Motor neuron (in vitro differentiated cells): ENCODE measurements at regions not wholly inside any gene's neighbourhood (a gene's known extent, or its start where the extent isn't known, plus 50 kb on each side); places are given as distances from the start of the nearest gene placed in this dataset.
"Not testable (repeated sequence)": the region's sequence is repeated elsewhere in the genome, so short reads cannot be mapped to it uniquely, and the experiment has no call there.

Experiments
- ATAC-seq, 8 experiments: fragments of 200-7000 bp; cut with Tn5 transposase; replicated peaks in 6 of 8; 2 replicates each; pipeline ENCODE4 v1.8.0; 2021; ENCODE audit warnings: mild to moderate bottlenecking in 8 of 8, moderate library complexity in 8 of 8
- H3K27ac ChIP-seq, 2 donors: fragments of 250-450 bp; sonication (Bioruptor Pico); 2 replicates each; pipeline ENCODE4 v1.9.0; 2021; ENCODE audit warnings: antibody characterized with exemption in 2 of 2, mild to moderate bottlenecking in 2 of 2, moderate library complexity in 1 of 2
- H3K4me1 ChIP-seq, 2 donors: fragments of 250-450 bp; sonication (Bioruptor Pico); replicated peaks in 1 of 2; 2 replicates each; pipeline ENCODE4 v1.6.1; 2021; ENCODE audit warnings: antibody characterized with exemption in 2 of 2, mild to moderate bottlenecking in 2 of 2, moderate library complexity in 1 of 2
- H3K4me3 ChIP-seq, 5 donors: fragments of 250-450 bp; sonication (Bioruptor Pico); 2 replicates each; pipeline ENCODE4 v1.9.0; 2021; ENCODE audit warnings: antibody characterized with exemption in 5 of 5, mild to moderate bottlenecking in 5 of 5, moderate library complexity in 4 of 5
- WGBS, 10 experiments: fragments of 450-650 bp; shearing (Covaris generic); methylation state at CpG; one replicate each; pipeline ENCODE4 v1.0.0; 2022; 5-methylcytosine and 5-hydroxymethylcytosine counted together
- in situ Hi-C, 9 experiments: fragments of 400-800 bp; cut with MboI; loops; one replicate each; pipeline ENCODE4 v1.15.0; 2021; ENCODE audit warnings: low sequenced_read_pairs in 9 of 9, low pct_unique_long_range_greater_than_20kb in 2 of 9; ENCODE audit not compliant: unreplicated experiment in 9 of 9

DNA sequence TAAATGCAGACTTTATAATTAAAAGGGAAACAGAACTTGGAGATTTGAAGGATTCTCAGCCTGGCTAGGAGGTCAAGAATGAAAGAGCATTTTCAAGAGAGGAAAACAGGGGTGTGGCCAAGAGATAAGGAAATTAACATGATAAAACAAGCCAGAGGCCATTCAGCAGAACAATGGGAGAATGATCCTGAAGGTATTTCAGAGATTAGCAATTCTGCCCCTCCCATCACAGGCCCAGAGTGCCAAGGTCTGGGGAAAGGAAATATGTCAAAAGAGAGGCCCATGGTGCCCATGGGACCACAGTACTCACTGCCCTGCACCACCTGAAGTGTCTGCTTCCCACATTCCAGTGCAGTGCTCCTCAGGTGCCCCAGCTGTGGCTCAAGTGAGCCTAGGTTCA lies 188.5 kb upstream of the STS start:
- in situ Hi-C loops = no loop called here
- peak in 1 of 8 experiments; percentile 39 for ATAC-seq
- Histone ChIP-seq H3K4me3 (no peak overlapping the region), H3K4me1 (no peaks in the 10 kb centered on the region), H3K27ac (no peak overlapping the region)

DNA sequence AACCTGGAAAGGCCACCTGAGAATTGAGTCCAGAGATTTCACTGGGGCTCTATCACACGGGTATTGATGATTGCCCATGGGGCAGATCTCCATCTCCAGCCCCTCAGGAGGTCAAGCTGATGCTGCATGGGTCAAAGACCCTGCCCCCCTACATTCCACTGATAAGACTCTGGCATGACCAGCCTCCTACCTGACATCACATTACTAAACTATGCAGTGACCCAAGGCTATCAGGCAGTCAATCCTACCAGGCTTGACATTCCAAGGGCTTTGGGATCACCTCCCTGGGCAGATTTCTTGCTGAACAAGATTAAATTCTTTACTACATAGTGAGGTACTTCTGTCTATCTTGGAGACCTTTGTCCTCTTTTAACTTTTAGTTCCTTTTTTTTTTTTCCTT lies 192.7 kb upstream of the STS start:
- in situ Hi-C loops = no loop called here
- WGBS, 10 experiments = no CpG with 5 or more reads among the region's 1 CpG
- no peak for ATAC-seq
- no peak overlapping the region for H3K4me3 ChIP-seq
- no peaks in the 10 kb centered on the region for H3K4me1 ChIP-seq
- H3K27ac ChIP-seq = no peak overlapping the region

DNA sequence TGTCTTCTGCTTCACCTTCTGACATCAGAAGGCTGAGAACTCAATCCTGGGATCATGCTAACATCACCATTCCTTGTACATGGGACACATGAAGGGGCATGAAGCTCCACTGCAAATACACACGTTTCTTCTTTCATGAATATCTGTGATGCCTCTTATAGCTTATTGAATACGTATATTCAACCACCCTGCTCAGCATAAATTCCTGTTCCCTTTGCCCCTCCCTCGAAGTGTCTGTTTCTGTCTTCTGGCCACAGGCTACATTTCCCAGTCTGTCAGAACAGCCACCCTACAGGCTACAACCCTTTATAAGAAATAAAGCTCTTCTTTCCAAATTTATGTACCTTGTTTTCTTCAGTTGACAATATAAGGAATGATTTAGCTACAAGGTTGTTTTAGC lies 201.3 kb upstream of the STS start:
- Histone ChIP-seq H3K4me1 (no peaks in the 10 kb centered on the region), H3K27ac (no peak overlapping the region), H3K4me3 (no peak overlapping the region)
- peak in 3 of 8 experiments; percentile 79 to 97 (median 89) for ATAC-seq
- WGBS, 10 experiments = 85% methylated on average over 3 of the region's 3 CpGs; no CpG with 5 or more reads in 9 of the 10 experiments
- in situ Hi-C loops = no loop called here

DNA sequence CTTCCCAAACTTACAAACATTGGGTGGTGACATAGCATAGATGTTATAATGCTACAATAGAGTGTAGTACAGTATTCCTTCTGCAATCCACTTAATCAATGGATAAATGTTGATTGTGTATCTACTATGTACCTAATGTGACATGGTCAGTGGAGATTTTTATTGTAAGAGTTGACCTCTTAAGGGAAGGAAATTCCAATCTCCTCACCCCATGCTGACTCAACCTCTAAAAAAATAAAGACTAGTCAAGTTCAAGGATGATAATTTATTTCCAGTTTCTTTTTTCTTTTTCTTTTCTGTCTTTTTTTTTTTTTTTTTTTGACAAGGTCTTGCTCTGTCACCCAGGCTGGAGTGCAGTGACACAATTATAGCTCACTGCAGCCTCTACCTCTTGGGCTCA lies 206.5 kb upstream of the STS start:
- no peak for ATAC-seq
- Histone ChIP-seq H3K4me3 (no peak overlapping the region), H3K27ac (no peak overlapping the region), H3K4me1 (no peaks in the 10 kb centered on the region)
- in situ Hi-C loops = no loop called here

DNA sequence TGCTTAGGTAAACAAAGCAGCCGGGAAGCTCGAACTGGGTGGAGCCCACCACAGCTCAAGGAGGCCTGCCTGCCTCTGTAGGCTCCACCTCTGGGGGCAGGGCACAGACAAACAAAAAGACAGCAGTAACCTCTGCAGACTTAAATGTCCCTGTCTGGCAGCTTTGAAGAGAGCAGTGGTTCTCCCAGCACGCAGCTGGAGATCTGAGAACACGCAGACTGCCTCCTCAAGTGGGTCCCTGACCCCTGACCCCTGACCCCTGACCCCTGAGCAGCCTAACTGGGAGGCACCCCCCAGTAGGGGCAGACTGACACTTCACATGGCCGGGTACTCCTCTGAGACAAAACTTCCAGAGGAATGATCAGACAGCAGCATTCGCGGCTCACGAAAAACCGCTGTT lies 214.6 kb upstream of the STS start:
- H3K4me3 ChIP-seq = peak overlapping the region in 3 of 5 donors; percentile 27 to 41 (median 33)
- in situ Hi-C loops, ATAC-seq, H3K27ac ChIP-seq: not testable (repeated sequence)
- peaks cover 9 to 14% of the 10 kb centered on the region in 2 donors for H3K4me1 ChIP-seq
- no CpG with 5 or more reads among the region's 9 CpGs for WGBS, 10 experiments

DNA sequence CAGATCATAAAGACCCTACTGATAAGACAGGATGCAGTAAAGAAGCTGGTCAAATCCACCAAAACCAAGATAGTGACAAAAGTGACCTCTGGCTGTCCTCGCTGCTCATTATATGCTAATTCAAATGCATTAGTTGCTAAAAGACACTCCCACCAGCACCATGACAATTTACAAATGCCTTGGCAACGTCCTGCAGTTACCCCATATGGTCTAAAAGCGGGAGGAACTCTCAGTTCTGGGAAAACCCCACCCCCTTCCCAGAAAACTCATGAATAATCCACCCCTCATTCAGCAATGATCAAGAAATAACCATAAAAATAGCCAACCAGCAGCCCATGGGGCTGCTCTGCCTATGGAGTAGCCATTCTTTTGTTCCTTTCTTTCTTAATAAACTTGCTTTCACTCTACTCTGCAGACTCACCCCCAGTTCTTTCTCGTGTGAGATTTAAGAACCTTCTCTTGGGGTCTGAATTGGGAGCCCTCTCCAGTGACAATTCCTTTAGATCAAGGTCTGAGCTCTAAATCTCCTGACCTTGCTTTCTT lies 217.1 kb upstream of the STS start:
- Histone ChIP-seq H3K4me3 (peak overlapping the region in 2 of 5 donors; percentile 33 to 41), H3K27ac (peak overlapping the region in 1 of 2 donors; percentile 66), H3K4me1 (peaks cover 9 to 14% of the 10 kb centered on the region in 2 donors)
- ATAC-seq = peak; percentile 63 to 98 (median 90)
- WGBS, 10 experiments = 0 to 40% (median 9%) methylated on average over 1 to 4 of the region's 4 CpGs; no CpG with 5 or more reads in 5 of the 10 experiments
- in situ Hi-C loops = no loop called here

DNA sequence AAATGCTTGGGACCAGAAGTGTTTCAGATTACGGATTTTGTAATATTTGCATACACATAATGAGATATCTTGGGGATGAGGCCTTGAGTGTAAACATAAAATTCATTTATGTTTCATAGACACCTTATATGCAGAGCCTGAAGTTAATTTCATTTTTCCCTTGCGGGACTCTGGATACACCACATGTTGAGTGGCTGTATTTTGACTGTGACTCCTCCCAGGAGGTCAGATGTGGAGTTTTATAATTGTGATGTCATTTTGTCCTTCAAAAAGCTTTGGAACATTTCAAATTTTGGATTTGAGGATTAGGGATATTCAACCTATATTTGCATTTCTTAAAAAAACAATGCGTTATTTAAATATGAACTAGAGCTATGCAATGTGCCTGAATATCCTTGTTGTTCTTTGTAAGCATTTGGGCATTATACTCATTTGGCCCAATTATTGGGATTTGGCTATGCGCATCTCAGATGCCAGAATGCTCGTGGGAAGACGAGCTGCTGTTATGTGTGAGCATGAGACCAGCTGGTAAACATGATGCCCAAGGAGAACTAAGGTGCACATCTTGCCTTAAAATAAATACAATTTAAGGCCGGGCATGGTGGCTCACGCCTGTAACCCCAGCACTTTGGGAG lies 223.0 kb upstream of the STS start:
- ATAC-seq = peak in 3 of 8 experiments; percentile 76 to 97 (median 79)
- in situ Hi-C loops = no loop called here
- no peak overlapping the region for H3K4me3 ChIP-seq
- H3K4me1 ChIP-seq = peaks cover 0 to under 1% of the 10 kb centered on the region in 2 donors
- H3K27ac ChIP-seq = no peak overlapping the region
- 0 to 100% (median 44%) methylated on average over 1 to 8 of the region's 8 CpGs; no CpG with 5 or more reads in 4 of the 10 experiments for WGBS, 10 experiments

DNA sequence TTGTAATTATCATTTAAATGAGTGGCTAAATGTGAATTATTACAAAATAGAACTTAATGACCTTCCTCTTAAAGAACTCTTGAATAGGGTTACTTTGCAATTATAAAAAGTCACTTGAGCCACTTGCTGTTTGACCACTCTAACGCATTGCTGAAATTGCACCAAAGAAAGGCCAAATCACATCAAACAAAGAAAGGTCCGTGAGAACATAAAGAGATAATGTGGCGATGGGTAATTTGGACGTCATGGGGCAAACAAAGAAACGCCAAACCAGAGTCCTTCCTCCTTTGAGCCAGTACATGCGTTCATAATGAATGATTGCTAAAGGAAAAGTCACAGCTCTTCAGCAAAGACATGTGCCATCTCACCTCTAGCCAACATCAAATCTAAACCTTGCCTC lies 229.8 kb upstream of the STS start:
- ATAC-seq = peak in 2 of 8 experiments; percentile 24 to 30
- Histone ChIP-seq H3K27ac (no peak overlapping the region), H3K4me1 (peaks cover 0 to 8% of the 10 kb centered on the region in 2 donors), H3K4me3 (no peak overlapping the region)
- WGBS, 10 experiments = 0 to 51% (median 16%) methylated on average over 1 to 6 of the region's 6 CpGs; no CpG with 5 or more reads in 5 of the 10 experiments
- in situ Hi-C loops = no loop called here

DNA sequence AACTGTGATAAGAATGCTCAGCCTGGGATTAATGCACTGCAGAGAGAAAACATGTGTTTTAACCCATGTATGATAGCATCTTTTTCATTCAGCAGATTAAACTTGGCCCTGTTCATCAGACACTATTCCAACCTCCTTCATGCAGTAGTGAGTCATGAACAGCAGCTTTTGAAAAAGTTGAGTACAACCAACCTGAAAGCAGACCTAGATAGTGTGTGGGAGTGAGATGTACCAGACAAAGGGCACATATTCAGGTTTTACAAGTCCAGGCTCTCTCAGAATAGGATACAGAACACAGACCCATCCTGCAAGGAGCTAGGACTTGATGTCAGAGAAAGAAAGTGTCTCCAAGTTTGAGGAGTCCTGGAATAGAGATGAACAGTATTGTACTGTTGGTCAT lies 237.3 kb upstream of the STS start:
- H3K4me3 ChIP-seq = no peak overlapping the region
- in situ Hi-C loops = no loop called here
- no peaks in the 10 kb centered on the region for H3K4me1 ChIP-seq
- ATAC-seq = no peak
- H3K27ac ChIP-seq = no peak overlapping the region

DNA sequence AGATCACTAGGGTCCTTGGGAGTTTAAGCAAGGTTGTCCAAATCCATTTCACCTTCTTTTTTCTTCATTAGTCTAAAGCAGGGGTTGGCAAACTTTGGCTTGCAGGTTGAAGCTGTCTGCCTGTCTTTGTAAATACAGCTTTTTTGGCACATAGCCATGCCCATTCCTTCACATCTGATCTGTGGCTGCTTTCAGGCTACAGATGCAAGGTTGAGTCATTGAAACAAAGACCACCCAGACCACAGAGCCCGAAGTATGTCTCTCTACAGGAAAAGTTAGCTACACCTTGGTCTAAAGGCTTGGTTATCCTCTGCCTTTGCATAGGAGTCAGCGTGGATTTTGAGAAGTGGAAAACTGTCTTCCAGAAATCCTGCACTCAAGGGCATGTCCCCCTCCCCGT lies 238.1 kb upstream of the STS start:
- ATAC-seq = no peak
- no peak overlapping the region for H3K4me3 ChIP-seq
- H3K4me1 ChIP-seq = no peaks in the 10 kb centered on the region
- WGBS, 10 experiments = 100% methylated on average over 1 to 3 of the region's 3 CpGs; no CpG with 5 or more reads in 6 of the 10 experiments
- in situ Hi-C loops = no loop called here
- no peak overlapping the region for H3K27ac ChIP-seq

DNA sequence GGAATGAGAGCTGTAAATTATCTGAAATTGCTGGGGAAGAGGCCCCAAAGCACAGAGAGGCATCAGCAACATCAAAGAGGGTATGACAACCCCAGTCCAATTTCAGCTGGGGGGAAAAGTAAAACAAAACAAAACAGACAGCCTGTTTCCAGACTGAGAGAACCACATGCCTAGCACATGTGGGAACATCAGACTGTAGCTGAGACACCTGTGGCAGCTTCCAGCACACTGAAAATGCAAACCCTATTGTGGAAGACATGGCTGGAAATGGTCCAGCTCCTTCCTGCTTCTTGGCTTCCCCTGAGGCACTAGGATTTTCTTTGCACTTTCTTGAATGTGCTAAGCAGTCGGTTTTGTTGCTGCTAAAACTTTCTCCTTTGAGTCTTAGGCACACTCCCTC lies 240.9 kb upstream of the STS start:
- no CpG with 5 or more reads among the region's 1 CpG for WGBS, 10 experiments
- ATAC-seq = peak in 2 of 8 experiments; percentile 33 to 74
- in situ Hi-C loops = no loop called here
- Histone ChIP-seq H3K4me1 (no peaks in the 10 kb centered on the region), H3K4me3 (no peak overlapping the region), H3K27ac (no peak overlapping the region)

DNA sequence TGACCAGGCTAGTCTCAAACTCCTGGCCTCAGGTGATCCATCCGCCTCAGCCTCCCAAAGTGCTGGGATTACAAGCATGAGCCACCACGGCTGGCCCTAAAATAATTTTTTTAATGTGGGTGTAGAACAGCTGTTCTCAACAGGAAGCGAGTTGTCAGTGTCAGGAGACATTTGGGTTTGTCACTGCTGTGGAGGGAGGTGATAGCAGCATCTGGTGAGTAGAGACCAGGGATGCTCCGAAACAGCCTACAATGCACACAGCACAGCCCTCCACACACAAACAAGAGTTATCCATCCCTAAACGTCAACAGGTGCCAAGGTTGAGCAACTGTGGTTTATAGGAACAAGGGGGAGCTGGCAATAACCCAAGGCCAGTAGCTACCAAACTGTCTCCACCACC lies 243.4 kb upstream of the STS start:
- no peak overlapping the region for H3K4me3 ChIP-seq
- in situ Hi-C loops = no loop called here
- WGBS, 10 experiments = 26 to 96% (median 60%) methylated on average over 2 to 4 of the region's 5 CpGs; no CpG with 5 or more reads in 7 of the 10 experiments
- no peaks in the 10 kb centered on the region for H3K4me1 ChIP-seq
- H3K27ac ChIP-seq = no peak overlapping the region
- no peak for ATAC-seq

DNA sequence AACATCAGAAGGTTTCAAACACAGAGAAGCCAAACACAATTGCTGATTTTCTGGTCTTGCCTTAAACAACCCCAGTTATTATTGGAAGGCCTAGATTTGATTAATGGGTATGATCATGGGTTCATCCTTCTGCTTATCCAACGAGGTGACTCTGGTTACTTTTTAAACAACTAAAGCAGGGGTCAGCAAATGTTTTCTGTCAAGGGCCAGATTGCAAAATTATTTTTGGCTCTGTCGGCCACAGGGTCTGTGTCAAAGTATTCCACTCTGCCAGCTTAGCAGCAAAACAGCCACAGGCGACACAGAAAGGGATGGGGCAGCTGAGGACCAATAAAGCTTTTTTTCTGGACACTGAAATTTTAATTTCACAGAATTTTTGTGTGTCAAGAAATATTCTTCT lies 249.1 kb upstream of the STS start:
- Histone ChIP-seq H3K4me3 (no peak overlapping the region), H3K4me1 (no peaks in the 10 kb centered on the region), H3K27ac (no peak overlapping the region)
- WGBS, 10 experiments = 33 to 100% (median 81%) methylated on average over 1 to 3 of the region's 3 CpGs; no CpG with 5 or more reads in 7 of the 10 experiments
- no peak for ATAC-seq
- in situ Hi-C loops = no loop called here

DNA sequence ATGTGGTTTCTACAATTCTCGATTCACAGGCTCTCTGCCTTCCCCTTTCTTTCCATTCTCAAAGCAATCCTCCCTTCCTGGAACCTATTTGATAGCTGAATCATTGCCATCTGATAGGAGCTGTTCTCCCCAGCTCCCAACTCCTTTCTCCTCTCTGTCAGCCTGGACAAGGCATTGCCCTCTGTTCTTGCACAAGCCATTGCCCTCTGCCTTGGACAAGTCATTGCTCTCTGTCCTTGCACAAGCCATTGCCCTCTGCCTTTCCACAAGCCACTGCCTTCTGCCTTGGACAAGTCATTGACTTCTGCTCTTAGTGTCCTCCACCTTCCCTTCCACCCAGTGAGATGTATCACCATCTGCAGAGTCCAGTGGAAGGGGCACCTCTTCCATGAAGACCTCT lies 256.1 kb upstream of the STS start:
- ATAC-seq = no peak
- no peak overlapping the region for H3K4me3 ChIP-seq
- H3K27ac ChIP-seq = no peak overlapping the region
- no peaks in the 10 kb centered on the region for H3K4me1 ChIP-seq
- 0 to 100% methylated on average over 1 of the region's 1 CpG; no CpG with 5 or more reads in 8 of the 10 experiments for WGBS, 10 experiments
- in situ Hi-C loops = no loop called here
